GM12865 (cell line): ENCODE measurements at regions not wholly inside any gene's neighbourhood (a gene's known extent, or its start where the extent isn't known, plus 50 kb on each side); places are given as distances from the start of the nearest gene placed in this dataset.

Experiments
- DNase-seq: peaks from one replicate; pipeline ENCODE4 v3.0.0; 2010; ENCODE audit warnings: low read depth
- H3K4me3 ChIP-seq: 2 replicates; pipeline ENCODE4 v1.5.1; 2011; ENCODE audit warnings: mild to moderate bottlenecking, low read depth, low read length, control low read depth
- TF ChIP-seq, protein P1 (sequence below): IDR thresholded peaks from 2 replicates; pipeline ENCODE4 v1.5.1; 2011; ENCODE audit warnings: low read length, control low read depth, low read depth, inconsistent platforms; ENCODE audit not compliant: insufficient read depth; ENCODE audit errors: missing control alignments

DNA sequence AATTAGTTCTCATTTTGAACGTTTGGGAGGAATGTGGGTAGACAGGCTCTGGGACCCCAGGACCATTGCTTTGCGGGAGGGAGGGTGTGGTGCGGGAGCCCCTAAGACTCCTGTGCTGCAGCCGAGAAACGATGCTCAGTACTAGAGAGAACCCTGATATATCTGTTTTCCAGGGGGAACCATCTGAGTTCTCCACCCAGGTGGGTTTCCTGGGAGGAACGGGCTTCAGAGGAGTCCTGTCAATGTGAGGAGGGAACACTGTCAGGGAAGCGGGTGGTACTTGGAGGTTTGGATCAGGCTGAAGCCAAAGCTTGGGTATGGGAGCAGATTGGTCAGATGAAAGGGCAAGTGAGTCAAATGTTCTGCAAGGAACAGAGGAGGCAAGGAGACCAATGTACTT lies 358.0 kb downstream of the FGF9 start:
- DNase-seq = no peak
- TF ChIP-seq, protein P1, sequence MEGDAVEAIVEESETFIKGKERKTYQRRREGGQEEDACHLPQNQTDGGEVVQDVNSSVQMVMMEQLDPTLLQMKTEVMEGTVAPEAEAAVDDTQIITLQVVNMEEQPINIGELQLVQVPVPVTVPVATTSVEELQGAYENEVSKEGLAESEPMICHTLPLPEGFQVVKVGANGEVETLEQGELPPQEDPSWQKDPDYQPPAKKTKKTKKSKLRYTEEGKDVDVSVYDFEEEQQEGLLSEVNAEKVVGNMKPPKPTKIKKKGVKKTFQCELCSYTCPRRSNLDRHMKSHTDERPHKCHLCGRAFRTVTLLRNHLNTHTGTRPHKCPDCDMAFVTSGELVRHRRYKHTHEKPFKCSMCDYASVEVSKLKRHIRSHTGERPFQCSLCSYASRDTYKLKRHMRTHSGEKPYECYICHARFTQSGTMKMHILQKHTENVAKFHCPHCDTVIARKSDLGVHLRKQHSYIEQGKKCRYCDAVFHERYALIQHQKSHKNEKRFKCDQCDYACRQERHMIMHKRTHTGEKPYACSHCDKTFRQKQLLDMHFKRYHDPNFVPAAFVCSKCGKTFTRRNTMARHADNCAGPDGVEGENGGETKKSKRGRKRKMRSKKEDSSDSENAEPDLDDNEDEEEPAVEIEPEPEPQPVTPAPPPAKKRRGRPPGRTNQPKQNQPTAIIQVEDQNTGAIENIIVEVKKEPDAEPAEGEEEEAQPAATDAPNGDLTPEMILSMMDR = no peak
- no peak overlapping the region for H3K4me3 ChIP-seq

DNA sequence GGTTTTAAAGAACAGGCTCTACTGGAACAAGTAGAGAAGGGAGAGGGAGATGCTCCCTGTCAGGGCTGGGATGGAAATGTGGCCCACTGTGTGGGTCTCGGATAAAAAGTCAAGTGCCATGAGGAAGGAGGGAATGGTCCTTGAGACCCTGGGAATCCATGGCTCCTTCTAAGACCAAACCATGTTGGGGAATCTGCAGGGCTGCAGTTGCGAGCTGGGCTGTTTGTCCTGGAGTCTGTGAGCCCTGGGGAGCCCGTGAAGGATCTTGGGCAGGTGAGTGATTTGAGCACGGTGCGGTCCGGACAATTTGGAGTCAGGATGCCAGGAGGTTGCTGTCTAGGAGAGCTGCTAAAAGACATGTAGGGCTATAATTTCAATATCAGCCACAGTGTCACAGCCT lies 359.4 kb downstream of the FGF9 start:
- TF ChIP-seq, protein P1 = no peak
- no peak for DNase-seq
- H3K4me3 ChIP-seq = no peak overlapping the region

DNA sequence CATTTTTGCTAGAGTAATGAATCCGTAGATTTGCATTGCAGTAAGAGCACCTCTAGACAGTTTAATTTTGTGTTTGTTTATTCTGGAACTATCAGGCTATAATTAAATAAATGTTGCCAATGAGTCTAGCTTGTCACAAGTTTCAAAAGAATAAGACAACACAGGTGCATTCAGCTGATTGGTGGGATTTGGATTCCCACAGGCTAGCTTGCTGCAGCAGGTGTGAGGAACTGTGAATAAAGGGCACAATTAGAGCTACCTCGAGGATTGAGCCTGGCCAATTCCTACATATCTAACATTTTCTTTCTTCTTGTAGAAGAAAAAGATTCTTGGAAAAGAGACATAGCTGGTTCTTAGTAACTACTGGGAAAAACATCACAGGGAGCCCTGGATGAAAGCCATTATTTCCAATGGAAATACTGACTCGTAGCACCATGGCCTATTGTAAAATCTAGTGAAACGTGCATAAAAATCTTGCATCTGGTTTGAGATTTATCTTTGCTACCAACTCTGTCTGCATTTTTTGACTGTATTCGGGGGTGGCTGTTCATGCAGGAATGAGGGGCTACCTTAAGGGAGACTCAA lies 360.9 kb downstream of the FGF9 start:
- TF ChIP-seq, protein P1 = no peak
- DNase-seq = no peak
- H3K4me3 ChIP-seq = no peak overlapping the region

DNA sequence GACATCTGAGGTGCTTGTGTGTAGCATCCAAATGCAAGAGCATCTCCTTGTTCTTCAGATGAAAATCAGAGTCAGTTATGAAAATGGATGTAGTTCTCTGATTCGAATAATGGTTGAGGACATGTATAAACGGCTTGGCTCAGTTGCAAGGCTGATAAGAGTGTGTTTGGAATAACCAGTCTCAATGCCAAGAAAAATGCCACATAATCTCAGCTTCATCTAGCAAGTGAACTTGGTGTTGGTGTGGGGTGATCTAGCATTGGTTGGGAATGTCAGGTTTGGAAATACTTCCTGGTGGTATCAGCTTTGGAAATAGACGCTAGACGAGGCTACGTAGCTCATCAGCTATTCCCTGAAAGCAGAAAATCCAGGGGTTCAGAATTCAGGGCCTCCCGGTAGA lies 362.0 kb downstream of the FGF9 start:
- no peak for DNase-seq
- no peak overlapping the region for H3K4me3 ChIP-seq
- TF ChIP-seq, protein P1 = no peak

DNA sequence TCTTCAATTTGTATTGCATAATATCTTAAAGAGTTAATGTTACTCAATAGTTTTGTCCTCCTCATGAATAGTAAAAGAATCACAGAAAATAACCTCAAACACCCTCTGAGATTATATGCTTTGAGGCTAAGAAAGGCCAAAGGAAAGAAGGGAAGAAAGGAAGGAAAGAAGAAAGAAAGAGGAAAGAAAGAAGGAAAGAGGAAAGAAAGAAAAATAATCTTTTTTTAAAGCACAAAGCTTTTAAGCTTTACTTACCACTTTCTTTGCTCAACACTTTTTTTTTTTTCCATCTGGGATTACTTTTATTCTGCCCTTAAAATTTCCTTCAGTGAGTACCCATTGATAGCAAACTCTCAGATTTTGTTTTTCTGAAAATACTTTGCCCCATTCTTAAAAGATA lies 369.1 kb downstream of the FGF9 start:
- no peak for DNase-seq
- TF ChIP-seq, protein P1 = no peak
- no peak overlapping the region for H3K4me3 ChIP-seq

DNA sequence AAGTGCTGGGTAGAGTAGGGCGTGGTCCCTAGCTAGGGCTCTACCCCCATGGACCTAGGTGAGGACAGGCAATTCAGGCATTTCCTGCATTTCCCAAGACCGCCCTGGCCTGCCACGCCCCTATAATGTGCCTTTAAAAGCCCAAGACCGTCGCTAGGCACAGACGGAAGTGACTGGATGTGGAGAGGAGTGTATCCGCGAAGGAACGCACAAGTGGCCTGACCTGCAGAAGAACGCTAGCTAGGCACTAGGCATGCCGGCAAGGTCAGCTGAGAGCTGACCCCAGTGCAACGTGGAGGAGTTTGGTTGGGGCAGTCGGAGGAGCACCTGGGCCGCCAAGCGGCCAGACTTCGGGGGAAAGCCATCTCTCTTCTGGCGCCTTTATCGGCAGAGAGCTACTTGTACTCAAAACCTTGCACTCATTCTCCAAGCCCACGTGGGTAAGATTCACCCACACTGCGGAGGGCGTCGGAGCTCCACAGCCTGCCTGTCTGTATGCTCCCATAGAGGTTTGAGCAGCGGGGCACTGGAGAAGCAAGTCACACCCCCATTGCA lies 370.0 kb downstream of the FGF9 start:
- no peak overlapping the region for H3K4me3 ChIP-seq
- TF ChIP-seq, protein P1 = no peak
- no peak for DNase-seq

DNA sequence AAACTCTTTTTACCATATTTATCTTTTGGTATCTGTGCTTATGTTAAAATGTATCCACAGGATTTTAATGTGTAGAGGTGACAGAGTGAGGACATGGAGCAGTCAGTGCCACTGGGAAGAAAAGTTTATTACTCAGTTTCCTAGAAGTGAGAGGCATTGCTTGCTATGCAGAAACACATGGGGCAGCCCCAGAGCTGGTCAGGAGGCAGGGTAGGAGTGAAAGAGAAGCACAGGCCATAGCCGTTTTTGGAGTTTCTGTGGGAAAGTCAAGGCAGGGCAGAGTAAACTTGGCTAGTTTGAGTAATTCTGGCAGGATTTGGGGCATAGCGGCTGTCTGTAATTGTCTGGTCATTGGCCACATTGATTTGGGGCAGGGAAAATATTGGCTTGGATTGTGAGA lies 370.9 kb downstream of the FGF9 start:
- DNase-seq = no peak
- no peak overlapping the region for H3K4me3 ChIP-seq
- TF ChIP-seq, protein P1 = no peak
